WTC11 (cell line): ENCODE measurements at regions not wholly inside any gene's neighbourhood (a gene's known extent, or its start where the extent isn't known, plus 50 kb on each side); places are given as distances from the start of the nearest gene placed in this dataset.
A peak's percentile ranks its signal among the peaks of the same experiment; 100 is the strongest.

ENCODE experiments used
- ATAC-seq: fragments of 200-7000 bp; cut with Tn5 transposase; 2 replicates; pipeline ENCODE4 v1.10.0; 2021; ENCODE audit warnings: mild to moderate bottlenecking, moderate library complexity
- CTCF ChIA-PET: fragments of 300-600 bp; sonication (Branson Sonifier 250); formaldehyde crosslinking; loops from one replicate; lab custom pipeline; 2021; ENCODE audit warnings: antibody characterized with exemption; lab: Charles Lee
- POLR2A ChIA-PET: fragments of 350-600 bp; sonication (Branson Sonifier 250); formaldehyde crosslinking; loops from one replicate; lab custom pipeline; 2021; ENCODE audit warnings: antibody characterized with exemption; lab: Charles Lee
- DNase-seq: peaks from one replicate; pipeline ENCODE4 v3.0.0; 2021; ENCODE audit warnings: low spot score
- H3K27ac Mint-ChIP-seq: 2 replicates; pipeline ENCODE4 v1.8.0; 2021; ENCODE audit warnings: mixed read lengths
- H3K27me3 Mint-ChIP-seq: 2 replicates; pipeline ENCODE4 v1.8.0; 2021; ENCODE audit warnings: low read depth, mild to moderate bottlenecking, moderate library complexity, mixed read lengths
- H3K36me3 Mint-ChIP-seq: 2 replicates; pipeline ENCODE4 v1.8.0; 2021; ENCODE audit warnings: mixed read lengths
- H3K4me1 Mint-ChIP-seq: 2 replicates; pipeline ENCODE4 v1.8.0; 2022; ENCODE audit warnings: mixed read lengths
- H3K4me3 Mint-ChIP-seq: 2 replicates; pipeline ENCODE4 v1.8.0; 2021; ENCODE audit warnings: mild to moderate bottlenecking, moderate library complexity, mixed read lengths
- H3K9me3 Mint-ChIP-seq: 2 replicates; pipeline ENCODE4 v1.8.0; 2021; ENCODE audit warnings: mixed read lengths
- ARID4B ChIP-seq: sonication (generic); formaldehyde crosslinking; IDR thresholded peaks from 2 replicates; pipeline ENCODE4 v1.8.0; 2023; ENCODE audit warnings: missing genetic modification reagents, mild to moderate bottlenecking, borderline replicate concordance
- CBFB ChIP-seq: sonication (generic); formaldehyde crosslinking; IDR thresholded peaks from 2 replicates; pipeline ENCODE4 v1.8.1; 2022; ENCODE audit warnings: mild to moderate bottlenecking, low read depth, missing genetic modification reagents
- CREM ChIP-seq: sonication (generic); formaldehyde crosslinking; IDR thresholded peaks from 2 replicates; pipeline ENCODE4 v1.8.1; 2022; ENCODE audit warnings: mild to moderate bottlenecking, missing genetic modification reagents, moderate library complexity
- CTCF ChIP-seq: fragments of 200-600 bp; IDR thresholded peaks from 2 replicates; pipeline ENCODE4 v1.8.0; 2022; ENCODE audit warnings: antibody characterized with exemption
- FOXP1 ChIP-seq: sonication (generic); formaldehyde crosslinking; IDR thresholded peaks from 2 replicates; pipeline ENCODE4 v1.8.0; 2022; ENCODE audit warnings: missing genetic modification reagents, mild to moderate bottlenecking, moderate library complexity, borderline replicate concordance
- MLX ChIP-seq: sonication (generic); formaldehyde crosslinking; IDR thresholded peaks from 2 replicates; pipeline ENCODE4 v1.8.1; 2023; ENCODE audit warnings: mild to moderate bottlenecking, missing genetic modification reagents, moderate library complexity
- NFYB ChIP-seq: sonication (generic); formaldehyde crosslinking; conservative IDR thresholded peaks from 2 replicates; pipeline ENCODE4 v1.8.0; 2022; ENCODE audit warnings: low read depth, missing genetic modification reagents
- NR1H2 ChIP-seq: sonication (generic); formaldehyde crosslinking; IDR thresholded peaks from 2 replicates; pipeline ENCODE4 v1.9.0; 2021; ENCODE audit warnings: mild to moderate bottlenecking, moderate library complexity, missing genetic modification reagents
- NR2C2 ChIP-seq: sonication (generic); formaldehyde crosslinking; IDR thresholded peaks from 2 replicates; pipeline ENCODE4 v1.8.0; 2022; ENCODE audit warnings: mild to moderate bottlenecking, missing genetic modification reagents
- SOX15 ChIP-seq: fragments of 250-450 bp; sonication (Bioruptor Pico); IDR thresholded peaks from 2 replicates; pipeline ENCODE4 v1.9.0; 2021; ENCODE audit warnings: mild to moderate bottlenecking
- SP1 ChIP-seq: sonication (generic); formaldehyde crosslinking; conservative IDR thresholded peaks from 2 replicates; pipeline ENCODE4 v1.8.1; 2022; ENCODE audit warnings: missing genetic modification reagents
- TEAD1 ChIP-seq: sonication (generic); formaldehyde crosslinking; IDR thresholded peaks from 2 replicates; pipeline ENCODE4 v1.8.0; 2022; ENCODE audit warnings: mild to moderate bottlenecking, missing genetic modification reagents
- ZNF219 ChIP-seq: sonication (generic); formaldehyde crosslinking; IDR thresholded peaks from 2 replicates; pipeline ENCODE4 v1.8.0; 2023; ENCODE audit warnings: missing genetic modification reagents, mild to moderate bottlenecking, borderline replicate concordance
- ZNF532 ChIP-seq: fragments of 250-450 bp; sonication (Bioruptor Pico); IDR thresholded peaks from 2 replicates; pipeline ENCODE4 v1.9.0; 2021; ENCODE audit warnings: mild to moderate bottlenecking, borderline replicate concordance
- ZSCAN18 ChIP-seq: fragments of 250-450 bp; sonication (Bioruptor Pico); IDR thresholded peaks from 2 replicates; pipeline ENCODE4 v2.1.2; 2022; ENCODE audit warnings: mild to moderate bottlenecking, moderate library complexity

GRCh38 chr20:53698371-53698978 is 104.8 kb upstream of the ZNF217 start (continued):
- TF ChIP-seq ARID4B (no peak), SOX15 (CRISPR knock-in tag) (no peak), NFYB (CRISPR knock-in tag) (no peak), TEAD1 (CRISPR knock-in tag) (no peak), CTCF (no peak)

GRCh38 chr20:53695797-53696527 is 102.3 kb upstream of the ZNF217 start:
- Mint-ChIP-seq H3K36me3 (no peaks in the 10 kb centered on the region), H3K27me3 (no peaks in the 10 kb centered on the region), H3K9me3 (no peaks in the 10 kb centered on the region), H3K4me1 (peaks cover 4% of the 10 kb centered on the region; the same call in 1 of the 2 replicates), H3K27ac (peak overlapping the region; percentile 7; the same call in 1 of the 2 replicates), H3K4me3 (no peak overlapping the region)
- POLR2A ChIA-PET, result interaction anchor here (0.7 kb wide), 2 partner anchors 255 to 1513 kb away, joined by 3 to 4 read pairs; no protein-coding TSS in a partner anchor
- DNase-seq, result no peak
- no peak for ATAC-seq
- CTCF ChIA-PET, result interaction anchor here (0.5 to 1.5 kb wide), 2 partner anchors 33 to 244 kb away, joined by 3 to 4 read pairs; no protein-coding TSS in a partner anchor
- no peak for TF ChIP-seq NFYB (CRISPR knock-in tag)
- no peak for TF ChIP-seq SP1 (CRISPR knock-in tag)
- TF ChIP-seq CREM (CRISPR knock-in tag), result no peak
- no peak for TF ChIP-seq ZNF532 (CRISPR knock-in tag)
- no peak for TF ChIP-seq ZSCAN18 (CRISPR knock-in tag)
- no peak for TF ChIP-seq FOXP1
- TF ChIP-seq ZNF219, result no peak
- no peak for TF ChIP-seq NR2C2 (CRISPR knock-in tag)
- no peak for TF ChIP-seq MLX (CRISPR knock-in tag)
- no peak for TF ChIP-seq CBFB (CRISPR knock-in tag)
- no peak for TF ChIP-seq NR1H2 (CRISPR knock-in tag)
